ENCODE measurements at regions not wholly inside any gene's neighbourhood (a gene's known extent, or its start where the extent isn't known, plus 50 kb on each side); places are given as distances from the start of the nearest gene placed in this dataset.

- no peak for TF ChIP-seq REST (IDR thresholded peaks at IDR 0.05; ENCODE audit: insufficient replicate concordance, low read depth)
- TF ChIP-seq GABPA (IDR thresholded peaks at IDR 0.05; ENCODE audit: low read depth), result no peak
- TF ChIP-seq SPI1 (IDR thresholded peaks at IDR 0.05; ENCODE audit: borderline replicate concordance, low read depth), result peak; percentile 55; the same call in 1 of the 2 replicates
- no peak for TF ChIP-seq CTCF (IDR thresholded peaks at IDR 0.05; ENCODE audit: insufficient read depth, low read length)
- H3K4me3 ChIP-seq (replicated peaks; ENCODE audit: insufficient read depth, low read length), result no peak overlapping the region
- H3K27ac ChIP-seq (replicated peaks), result no peak overlapping the region
- peak in 1 of 2 experiments; percentile 5 for DNase-seq (ENCODE audit: low read depth in 1 of 2, low spot score in 1 of 2)
- no peaks in the 10 kb centered on the region for H3K27me3 ChIP-seq (ENCODE audit: insufficient read depth, poor library complexity, severe bottlenecking)
These were observed 249.3 kb upstream of the AGAP1 start for GRCh38 chr2:235244255-235245220.

- no peak for DNase-seq (ENCODE audit: low read depth in 1 of 2, low spot score in 1 of 2)
- Histone ChIP-seq H3K4me3 (replicated peaks; ENCODE audit: insufficient read depth, low read length) (no peak overlapping the region), H3K27ac (replicated peaks) (no peak overlapping the region), H3K27me3 (ENCODE audit: insufficient read depth, poor library complexity, severe bottlenecking) (no peaks in the 10 kb centered on the region)
- no peak for TF ChIP-seq GABPA (IDR thresholded peaks at IDR 0.05; ENCODE audit: low read depth)
- TF ChIP-seq SPI1 (IDR thresholded peaks at IDR 0.05; ENCODE audit: borderline replicate concordance, low read depth), result no peak
- no peak for TF ChIP-seq POLR2AphosphoS5 (IDR thresholded peaks at IDR 0.05; ENCODE audit: low read depth)
- no peak for TF ChIP-seq REST (IDR thresholded peaks at IDR 0.05; ENCODE audit: insufficient replicate concordance, low read depth)
- TF ChIP-seq CTCF (IDR thresholded peaks at IDR 0.05; ENCODE audit: insufficient read depth, low read length), result no peak
These were observed 246.8 kb upstream of the AGAP1 start for GRCh38 chr2:235247001-235247400.

- H3K4me3 ChIP-seq (replicated peaks; ENCODE audit: insufficient read depth, low read length), result no peak overlapping the region
- no peak for DNase-seq (ENCODE audit: low read depth in 1 of 2, low spot score in 1 of 2)
These were observed 238.2 kb upstream of the AGAP1 start for GRCh38 chr2:235255693-235256092.

More at GRCh38 chr2:235255693-235256092, 238.2 kb upstream of the AGAP1 start:
- Histone ChIP-seq H3K27me3 (ENCODE audit: insufficient read depth, poor library complexity, severe bottlenecking) (no peaks in the 10 kb centered on the region), H3K27ac (replicated peaks) (no peak overlapping the region)
- TF ChIP-seq GABPA (IDR thresholded peaks at IDR 0.05; ENCODE audit: low read depth) (no peak), CTCF (IDR thresholded peaks at IDR 0.05; ENCODE audit: insufficient read depth, low read length) (no peak), SPI1 (IDR thresholded peaks at IDR 0.05; ENCODE audit: borderline replicate concordance, low read depth) (no peak), REST (IDR thresholded peaks at IDR 0.05; ENCODE audit: insufficient replicate concordance, low read depth) (no peak), POLR2AphosphoS5 (IDR thresholded peaks at IDR 0.05; ENCODE audit: low read depth) (no peak)
